Liver (tissue), 8 donors: ENCODE measurements at regions not wholly inside any gene's neighbourhood (a gene's known extent, or its start where the extent isn't known, plus 50 kb on each side); places are given as distances from the start of the nearest gene placed in this dataset.

ENCODE experiments used
- DNase-seq: peaks from one replicate; pipeline ENCODE4 v3.0.0-alpha.2; 2017; ENCODE audit warnings: low spot score
- H3K27ac ChIP-seq, 2 donors: one replicate each; pipeline ENCODE4 v1.7.0; 2013; ENCODE audit warnings: inconsistent platforms in 2 of 2, low read length in 2 of 2, control low read depth in 1 of 2, low read depth in 1 of 2, mild to moderate bottlenecking in 1 of 2
- H3K27me3 ChIP-seq, 4 donors: one replicate each; pipeline versions ENCODE4 v1.6.1 to v1.7.0; 2013; ENCODE audit warnings: low read length in 3 of 4, inconsistent platforms in 1 of 4, mild to moderate bottlenecking in 1 of 4, moderate library complexity in 1 of 4; ENCODE audit not compliant: control insufficient read depth in 4 of 4, insufficient read depth in 4 of 4
- H3K36me3 ChIP-seq, 4 donors: one replicate each; pipeline versions ENCODE4 v1.6.1 to v1.7.0; 2013; ENCODE audit warnings: low read length in 3 of 4, mild to moderate bottlenecking in 3 of 4, low read depth in 1 of 4, moderate library complexity in 1 of 4; ENCODE audit not compliant: control insufficient read depth in 4 of 4, insufficient read depth in 3 of 4
- H3K4me1 ChIP-seq, 4 donors: one replicate each; pipeline versions ENCODE4 v1.6.1 to v1.7.0; 2013; ENCODE audit warnings: low read length in 3 of 4, mild to moderate bottlenecking in 3 of 4, moderate library complexity in 1 of 4; ENCODE audit not compliant: control insufficient read depth in 4 of 4, insufficient read depth in 4 of 4
- H3K4me3 ChIP-seq, 3 donors: one replicate each; pipeline versions ENCODE4 v1.6.1 to v1.7.0; 2013; ENCODE audit warnings: low read length in 3 of 3, control low read depth in 1 of 3, low read depth in 1 of 3, mild to moderate bottlenecking in 1 of 3
- H3K9ac ChIP-seq, 2 donors: one replicate each; pipeline ENCODE4 v1.7.0; 2013; ENCODE audit warnings: low read length in 2 of 2, mild to moderate bottlenecking in 2 of 2, moderate library complexity in 2 of 2, control low read depth in 1 of 2, low read depth in 1 of 2
- H3K9me3 ChIP-seq, 4 donors: one replicate each; pipeline versions ENCODE4 v1.6.1 to v1.7.0; 2013; ENCODE audit warnings: low read length in 3 of 4; ENCODE audit not compliant: control insufficient read depth in 4 of 4
- ATF3 ChIP-seq: IDR thresholded peaks from 2 replicates; pipeline ENCODE4 v1.6.1; 2016; ENCODE audit warnings: antibody characterized with exemption
- CTCF ChIP-seq: fragments of 150-350 bp; IDR thresholded peaks from 2 replicates; pipeline ENCODE4 v1.5.1; 2017; ENCODE audit warnings: improper control_type of control experiment, low read depth, low read length; ENCODE audit not compliant: missing input control
- EGR1 ChIP-seq, 2 donors: IDR thresholded peaks; 2 replicates each; pipeline ENCODE4 v1.6.1; 2016 to 2018; ENCODE audit warnings: antibody characterized with exemption in 2 of 2, low read depth in 2 of 2
- FOXA1 ChIP-seq: IDR thresholded peaks from 2 replicates; pipeline ENCODE4 v1.6.1; 2016; ENCODE audit warnings: antibody characterized with exemption
- FOXA2 ChIP-seq: IDR thresholded peaks from 2 replicates; pipeline ENCODE4 v1.6.1; 2016; ENCODE audit warnings: antibody characterized with exemption
- GABPA ChIP-seq, 2 donors: IDR thresholded peaks in 1 of 2; conservative IDR thresholded peaks in 1 of 2; 2 replicates each; pipeline ENCODE4 v1.6.1; 2016; ENCODE audit warnings: antibody characterized with exemption in 2 of 2, mild to moderate bottlenecking in 1 of 2, moderate library complexity in 1 of 2
- HNF4A ChIP-seq, 2 donors: conservative IDR thresholded peaks; 2 replicates each; pipeline ENCODE4 v1.6.1; 2016; ENCODE audit warnings: antibody characterized with exemption in 2 of 2, mild to moderate bottlenecking in 2 of 2
- HNF4G ChIP-seq: IDR thresholded peaks from 2 replicates; pipeline ENCODE4 v1.6.1; 2016; ENCODE audit warnings: antibody characterized with exemption
- JUND ChIP-seq, 2 donors: IDR thresholded peaks; 2 replicates each; pipeline ENCODE4 v1.6.1; 2016; ENCODE audit warnings: antibody characterized with exemption in 2 of 2
- MAX ChIP-seq: IDR thresholded peaks from 2 replicates; pipeline ENCODE4 v1.6.1; 2016; ENCODE audit warnings: antibody characterized with exemption
- NR2F2 ChIP-seq: IDR thresholded peaks from 2 replicates; pipeline ENCODE4 v1.6.1; 2016; ENCODE audit warnings: antibody characterized with exemption
- RAD21 ChIP-seq, 2 donors: IDR thresholded peaks; 2 replicates each; pipeline ENCODE4 v1.6.1; 2016; ENCODE audit warnings: antibody characterized with exemption in 2 of 2, mild to moderate bottlenecking in 2 of 2
- REST ChIP-seq: IDR thresholded peaks from 2 replicates; pipeline ENCODE4 v1.6.1; 2016; ENCODE audit warnings: antibody characterized with exemption, mild to moderate bottlenecking
- RXRA ChIP-seq, 2 donors: IDR thresholded peaks; 2 replicates each; pipeline ENCODE4 v1.6.1; 2017 to 2018; ENCODE audit warnings: antibody characterized with exemption in 2 of 2, mild to moderate bottlenecking in 1 of 2
- SP1 ChIP-seq: IDR thresholded peaks from 2 replicates; pipeline ENCODE4 v1.6.1; 2018; ENCODE audit warnings: antibody characterized with exemption, mild to moderate bottlenecking
- TAF1 ChIP-seq: conservative IDR thresholded peaks from 2 replicates; pipeline ENCODE4 v1.6.1; 2016; ENCODE audit warnings: antibody characterized with exemption, mild to moderate bottlenecking
- YY1 ChIP-seq: IDR thresholded peaks from 2 replicates; pipeline ENCODE4 v1.6.1; 2016; ENCODE audit warnings: antibody characterized with exemption, mild to moderate bottlenecking
- ZBTB33 ChIP-seq: IDR thresholded peaks from 2 replicates; pipeline ENCODE4 v1.6.1; 2016; ENCODE audit warnings: antibody characterized with exemption
- WGBS: extraction: QIAGEN DNeasy Blood & Tissue Kit; methylation state at CpG from one replicate; pipeline ENCODE4 v1.1.7; 2013; 5-methylcytosine and 5-hydroxymethylcytosine counted together
- donor health status: healthy.
- donor health status: healthy.
- donor health status: healthy.
- donor health status: healthy.
- donor health status: healthy.

- no peak for TF ChIP-seq NR2F2
- TF ChIP-seq GABPA (IDR thresholded peaks at IDR 0.05 in 1 of 2, conservative IDR thresholded peaks at IDR 0.05 in 1 of 2), result no peak
- no peak for TF ChIP-seq CTCF
- TF ChIP-seq JUND (IDR thresholded peaks at IDR 0.05), result no peak
- TF ChIP-seq FOXA1, result no peak
- TF ChIP-seq TAF1, result no peak
- TF ChIP-seq HNF4G, result no peak
- TF ChIP-seq RXRA (IDR thresholded peaks at IDR 0.05), result no peak
- TF ChIP-seq REST, result no peak
- TF ChIP-seq FOXA2, result no peak
- TF ChIP-seq HNF4A (conservative IDR thresholded peaks at IDR 0.05), result no peak
- TF ChIP-seq SP1, result no peak
- no peak for TF ChIP-seq MAX
- TF ChIP-seq EGR1 (IDR thresholded peaks at IDR 0.05; ENCODE audit: low read depth in 2 of 2), result no peak
- no peak for TF ChIP-seq YY1
- no peak for TF ChIP-seq ATF3
- no peak for TF ChIP-seq ZBTB33
- no peak for TF ChIP-seq RAD21 (IDR thresholded peaks at IDR 0.05)
- DNase-seq, result no peak
- Histone ChIP-seq H3K9me3 (peaks cover 0 to 5% (median 2%) of the 10 kb centered on the region in 4 donors), H3K36me3 (no peaks in the 10 kb centered on the region), H3K9ac (no peak overlapping the region), H3K4me3 (no peak overlapping the region), H3K27ac (no peak overlapping the region), H3K4me1 (no peaks in the 10 kb centered on the region), H3K27me3 (no peaks in the 10 kb centered on the region)
- WGBS, result 90% methylated on average over 16 of the region's 16 CpGs
These were observed 157.2 kb downstream of the CD83 start for GRCh38 chr6:14274546-14275492.
